Heart right ventricle (tissue), 16 donors: ENCODE measurements at regions not wholly inside any gene's neighbourhood (a gene's known extent, or its start where the extent isn't known, plus 50 kb on each side); places are given as distances from the start of the nearest gene placed in this dataset.

ENCODE experiments used
- ATAC-seq, 8 donors: fragments of 200-7000 bp; cut with Tn5 transposase; one replicate each; pipeline ENCODE4 v1.9.1; 2020; ENCODE audit warnings: mild to moderate bottlenecking in 8 of 8, moderate library complexity in 8 of 8, moderate number of reproducible peaks in 1 of 8
- DNase-seq, 2 donors: peaks; one replicate each; pipeline ENCODE4 v3.0.0-alpha.2; 2020
- H3K27ac ChIP-seq, 10 donors: fragments of 200-600 bp; sonication (generic) in 2 of 10; one replicate each; pipeline versions ENCODE4 v1.5.0 to v1.8.0; 2020 to 2022; ENCODE audit warnings: mild to moderate bottlenecking in 3 of 10
- H3K27me3 ChIP-seq, 7 donors: fragments of 200-600 bp; one replicate each; pipeline ENCODE4 v1.8.0; 2021 to 2022; ENCODE audit warnings: mild to moderate bottlenecking in 2 of 7
- H3K36me3 ChIP-seq, 9 donors: fragments of 200-600 bp; sonication (generic) in 1 of 9; one replicate each; pipeline versions ENCODE4 v1.5.0 to v1.8.0; 2020 to 2022; ENCODE audit warnings: mild to moderate bottlenecking in 2 of 9
- H3K4me1 ChIP-seq, 9 donors: fragments of 200-600 bp; sonication (generic) in 1 of 9; one replicate each; pipeline versions ENCODE4 v1.5.0 to v1.8.0; 2020 to 2022; ENCODE audit warnings: mild to moderate bottlenecking in 4 of 9
- H3K4me3 ChIP-seq, 10 donors: fragments of 200-600 bp; sonication (generic) in 2 of 10; one replicate each; pipeline versions ENCODE4 v1.5.0 to v1.8.0; 2020 to 2022; ENCODE audit warnings: mild to moderate bottlenecking in 7 of 10, moderate library complexity in 2 of 10
- H3K9me3 ChIP-seq, 11 donors: fragments of 200-600 bp in 10 of 11; sonication (generic) in 2 of 11; one replicate each; pipeline versions ENCODE4 v1.5.0 to v1.8.0; 2013 to 2022; ENCODE audit warnings: mild to moderate bottlenecking in 2 of 11, control low read depth in 1 of 11, moderate library complexity in 1 of 11
- WGBS, 2 donors: extraction: QIAGEN DNeasy Blood & Tissue Kit; methylation state at CpG; one replicate each; pipeline ENCODE4 v1.1.7; 2013; ENCODE audit warnings: inconsistent platforms in 1 of 2; 5-methylcytosine and 5-hydroxymethylcytosine counted together
- intact Hi-C, 10 donors: fragments of 100-400 bp; cut with DNase I; formaldehyde crosslinking; loops; one replicate each; pipeline versions ENCODE4 v1.11.1 to v1.14.2; 2022
- TF ChIP-seq, protein P1 (sequence below), 9 donors: fragments of 200-600 bp; sonication (generic) in 2 of 9; IDR thresholded peaks; one replicate each; pipeline versions ENCODE4 v1.5.0 to v1.8.0; 2021 to 2022; ENCODE audit warnings: antibody characterized with exemption in 9 of 9, mild to moderate bottlenecking in 5 of 9, moderate library complexity in 1 of 9
- donor health status: Arrhythmogenic right ventricular cardiomyopathy.
- donor health status: ischemic (EF 13 %, LVEDD 7.1; RV severe dilation, severe dysfunction).
- donor health status: healthy with polysubstance abuse.
- donor health status: DM: no; HTN: yes; CAD: no.
- donor health status: DM: no; HTN: no; CAD: no.
- donor health status: ischemic (EF 25% LVEDD 6.9; RV normal size, moderate dysfunction).
- donor health status: ischemic (EF 25% LVEDD 5.7; RV mildly dilated, moderate dysfunction).
- donor health status: healthy.
- donor health status: DM: yes; HTN: yes; CAD: no.
- donor health status: Ischemic cardiomyopathy.
- donor health status: ischemic (EF 35%, LVEDD 5.7; RV mildly dilated, moderate dysfunction).
- donor health status: nonischemic (EF 11% LVEDD 7.7; RV severe dilation, severe dysfunction).
- donor health status: DM: yes; HTN: yes; CAD: no.
- donor health status: PGD.
- donor health status: ischemic (EF 29% LVEDD 5.4; RV normal size, mild dysfunction).
- donor health status: nonischemic (EF 23%, LVEDD 6.1; RV moderate dilation, normal function).

- peak overlapping the region in 8 of 10 donors; percentile 7 to 77 (median 44) for H3K27ac ChIP-seq
- H3K4me3 ChIP-seq = peak overlapping the region; percentile 40 to 69 (median 64)
- ATAC-seq = peak; percentile 98 to 100 (median 99)
- intact Hi-C loops = loop anchor here in 9 of 10 donors (1.0 to 10.0 kb wide), 7 partner anchors 290 to 532 kb away; no protein-coding TSS in a partner anchor
- peak; percentile 60 to 69 for DNase-seq
- H3K36me3 ChIP-seq = no peaks in the 10 kb centered on the region
- no peaks in the 10 kb centered on the region for H3K9me3 ChIP-seq
- 1% methylated on average over 58 of the region's 58 CpGs for WGBS, 2 donors
- peaks cover 0 to 20% (median 8%) of the 10 kb centered on the region in 7 donors for H3K27me3 ChIP-seq
- TF ChIP-seq, protein P1, sequence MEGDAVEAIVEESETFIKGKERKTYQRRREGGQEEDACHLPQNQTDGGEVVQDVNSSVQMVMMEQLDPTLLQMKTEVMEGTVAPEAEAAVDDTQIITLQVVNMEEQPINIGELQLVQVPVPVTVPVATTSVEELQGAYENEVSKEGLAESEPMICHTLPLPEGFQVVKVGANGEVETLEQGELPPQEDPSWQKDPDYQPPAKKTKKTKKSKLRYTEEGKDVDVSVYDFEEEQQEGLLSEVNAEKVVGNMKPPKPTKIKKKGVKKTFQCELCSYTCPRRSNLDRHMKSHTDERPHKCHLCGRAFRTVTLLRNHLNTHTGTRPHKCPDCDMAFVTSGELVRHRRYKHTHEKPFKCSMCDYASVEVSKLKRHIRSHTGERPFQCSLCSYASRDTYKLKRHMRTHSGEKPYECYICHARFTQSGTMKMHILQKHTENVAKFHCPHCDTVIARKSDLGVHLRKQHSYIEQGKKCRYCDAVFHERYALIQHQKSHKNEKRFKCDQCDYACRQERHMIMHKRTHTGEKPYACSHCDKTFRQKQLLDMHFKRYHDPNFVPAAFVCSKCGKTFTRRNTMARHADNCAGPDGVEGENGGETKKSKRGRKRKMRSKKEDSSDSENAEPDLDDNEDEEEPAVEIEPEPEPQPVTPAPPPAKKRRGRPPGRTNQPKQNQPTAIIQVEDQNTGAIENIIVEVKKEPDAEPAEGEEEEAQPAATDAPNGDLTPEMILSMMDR (IDR thresholded peaks at IDR 0.05) = peak; percentile 56 to 96 (median 89)
- peaks cover 0 to 13% (median 7%) of the 10 kb centered on the region in 9 donors for H3K4me1 ChIP-seq
These were observed 69.9 kb upstream of the DLX2 start for GRCh38 chr2:172172513-172173173.

DNA sequence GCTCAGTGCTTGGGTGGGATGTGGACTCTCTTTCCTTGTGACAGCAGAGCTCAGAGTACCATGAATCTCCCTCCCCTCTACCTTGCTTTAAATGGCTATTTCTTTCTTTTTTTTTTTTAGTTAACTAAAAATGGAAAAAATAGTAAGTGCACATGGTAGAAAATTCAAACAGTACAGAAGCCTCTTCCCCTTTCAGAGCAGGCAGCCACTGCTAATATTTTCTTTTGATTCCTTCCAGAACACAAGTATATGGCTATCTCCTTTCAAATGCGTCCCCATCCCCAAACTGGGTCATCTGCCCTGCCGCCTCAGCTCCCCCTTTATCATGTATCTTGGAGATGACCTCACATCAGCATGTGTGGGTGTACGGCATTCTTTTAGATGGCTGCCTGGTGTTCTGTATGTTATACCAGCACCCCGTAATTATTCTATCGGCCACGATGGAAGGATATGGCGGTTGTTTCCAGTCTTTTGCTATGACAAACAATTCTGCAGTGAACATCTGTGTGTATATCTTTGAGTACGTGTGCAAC is 70.5 kb upstream of the DLX2 start:
- DNase-seq (no peak), ATAC-seq (peak in 4 of 8 donors; percentile 6 to 45 (median 30))
- Histone ChIP-seq H3K36me3 (no peaks in the 10 kb centered on the region), H3K27ac (peak overlapping the region in 1 of 10 donors; percentile 54), H3K4me3 (peak overlapping the region; percentile 40 to 69 (median 64)), H3K4me1 (peaks cover 0 to 19% (median 11%) of the 10 kb centered on the region in 9 donors), H3K9me3 (no peaks in the 10 kb centered on the region), H3K27me3 (peaks cover 0 to 20% (median 8%) of the 10 kb centered on the region in 7 donors)
- 72 to 75% methylated on average over 8 of the region's 8 CpGs for WGBS, 2 donors
- TF ChIP-seq, protein P1 (IDR thresholded peaks at IDR 0.05) = no peak
- intact Hi-C loops = loop anchor here in 7 of 10 donors (1.0 to 10.0 kb wide), 7 partner anchors 290 to 532 kb away; no protein-coding TSS in a partner anchor

GRCh38 chr2:172177581-172177980 is 74.9 kb upstream of the DLX2 start:
- Histone ChIP-seq H3K27ac (no peak overlapping the region), H3K9me3 (no peaks in the 10 kb centered on the region), H3K27me3 (peaks cover 0 to 11% (median 0%) of the 10 kb centered on the region in 7 donors), H3K36me3 (no peaks in the 10 kb centered on the region), H3K4me1 (peaks cover 0 to 25% (median 16%) of the 10 kb centered on the region in 9 donors), H3K4me3 (no peak overlapping the region)
- TF ChIP-seq, protein P1 (IDR thresholded peaks at IDR 0.05) = no peak
- intact Hi-C loops = loop anchor here in 3 of 10 donors (5.0 to 10.0 kb wide), 3 partner anchors 55 to 527 kb away; no protein-coding TSS in a partner anchor
- ATAC-seq = peak in 2 of 8 donors; percentile 28 to 35
- no peak for DNase-seq
- WGBS, 2 donors = 64 to 65% methylated on average over 3 of the region's 3 CpGs

- Histone ChIP-seq H3K27me3 (peaks cover 0 to 7% (median 0%) of the 10 kb centered on the region in 7 donors), H3K9me3 (no peaks in the 10 kb centered on the region), H3K36me3 (no peaks in the 10 kb centered on the region), H3K4me3 (no peak overlapping the region), H3K27ac (peak overlapping the region in 4 of 10 donors; percentile 6 to 30 (median 10)), H3K4me1 (peaks cover 0 to 21% (median 12%) of the 10 kb centered on the region in 9 donors)
- 75 to 80% methylated on average over 1 of the region's 1 CpG for WGBS, 2 donors
- TF ChIP-seq, protein P1 (IDR thresholded peaks at IDR 0.05) = no peak
- intact Hi-C loops = loop anchor here in 3 of 10 donors (5.0 to 10.0 kb wide), 3 partner anchors 54 to 527 kb away; no protein-coding TSS in a partner anchor
- no peak for ATAC-seq
- DNase-seq = no peak
These were observed 75.3 kb upstream of the DLX2 start for GRCh38 chr2:172177996-172178395.
